Activated B cell treated with CpG ODN at 0.5 μM for 24 hours (primary cell): ENCODE measurements at regions not wholly inside any gene's neighbourhood (a gene's known extent, or its start where the extent isn't known, plus 50 kb on each side); places are given as distances from the start of the nearest gene placed in this dataset.

Experiments
- ATAC-seq: fragments of 200-7000 bp; cut with Tn5 transposase; one replicate; pipeline ENCODE4 v1.10.0; 2021; ENCODE audit warnings: low read depth, mild to moderate bottlenecking, moderate library complexity
- CTCF ChIA-PET: fragments of 350-600 bp; sonication (Branson Sonifier 250); formaldehyde crosslinking; loops from one replicate; lab custom pipeline; 2021; ENCODE audit warnings: antibody characterized with exemption; lab: Charles Lee
- POLR2A ChIA-PET: fragments of 350-600 bp; sonication (Branson Sonifier 250); formaldehyde crosslinking; loops from one replicate; lab custom pipeline; 2021; ENCODE audit warnings: antibody characterized with exemption; lab: Charles Lee
- DNase-seq: peaks from one replicate; pipeline ENCODE4 v3.0.0; 2022
- H3K27ac Mint-ChIP-seq: one replicate; pipeline ENCODE4 v1.8.0; 2020; ENCODE audit warnings: mixed read lengths
- H3K27me3 Mint-ChIP-seq: one replicate; pipeline ENCODE4 v1.8.0; 2021; ENCODE audit warnings: mixed read lengths
- H3K36me3 Mint-ChIP-seq: one replicate; pipeline ENCODE4 v1.8.0; 2021; ENCODE audit warnings: low read depth, mixed read lengths
- H3K4me1 Mint-ChIP-seq: one replicate; pipeline ENCODE4 v1.8.0; 2021; ENCODE audit warnings: mixed read lengths
- H3K4me3 Mint-ChIP-seq: one replicate; pipeline ENCODE4 v1.8.0; 2020; ENCODE audit warnings: mild to moderate bottlenecking, mixed read lengths
- H3K9me3 Mint-ChIP-seq: one replicate; pipeline ENCODE4 v1.8.0; 2020; ENCODE audit warnings: mixed read lengths
- intact Hi-C: fragments of 100-400 bp; cut with micrococcal nuclease; formaldehyde crosslinking; loops from one replicate; pipeline ENCODE4 v1.15.1; 2024
- TF ChIP-seq, protein P1 (sequence below): fragments of 200-600 bp; IDR thresholded peaks from one replicate; pipeline ENCODE4 v1.8.0; 2022; ENCODE audit warnings: antibody characterized with exemption, mild to moderate bottlenecking

DNA sequence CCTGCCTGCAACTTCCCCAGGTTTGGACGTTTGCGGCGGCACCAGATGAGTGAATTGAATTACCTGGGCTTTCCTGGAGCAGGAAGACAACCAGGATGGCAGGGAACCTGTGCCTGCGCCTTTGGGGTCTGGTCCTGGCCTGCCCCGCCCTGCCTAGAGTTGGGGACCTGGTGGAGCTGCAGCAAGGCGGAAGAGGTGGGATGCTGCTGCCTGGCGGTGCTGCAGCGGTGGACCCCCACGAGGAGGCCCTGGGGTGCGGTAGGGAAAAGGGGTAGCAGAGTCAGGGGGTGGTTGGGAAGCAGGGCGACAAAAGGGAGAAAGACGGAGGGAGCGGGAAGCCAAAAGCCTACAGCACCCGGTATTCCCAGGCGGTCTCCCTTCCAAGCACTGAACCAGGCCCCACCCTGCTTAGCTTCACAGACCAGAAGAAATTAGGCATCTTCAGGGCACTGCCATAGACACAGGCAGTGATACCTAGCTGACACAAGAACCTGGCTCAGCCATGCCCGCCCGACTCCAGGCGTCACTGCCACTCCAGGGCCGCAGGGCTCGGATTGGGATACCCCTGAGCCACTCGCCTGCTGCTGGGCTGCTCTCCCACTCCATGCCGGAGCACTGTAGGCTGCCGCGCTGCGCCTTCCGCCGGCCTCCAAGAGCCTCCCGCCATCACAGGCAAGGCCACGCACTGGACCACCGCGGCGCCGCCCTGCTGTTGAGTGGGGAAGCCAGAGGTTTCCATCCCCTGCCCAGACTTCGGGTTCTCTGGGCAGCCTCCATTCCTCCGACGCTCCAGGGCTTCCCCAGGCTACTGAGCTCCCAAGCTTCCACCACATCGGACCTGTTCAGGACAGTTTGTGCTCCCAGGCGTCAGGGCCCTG, 155.2 kb upstream of the ALG10B start:
- CTCF ChIA-PET = no interaction called here
- Mint-ChIP-seq H3K27me3 (no peaks in the 10 kb centered on the region), H3K4me1 (no peaks in the 10 kb centered on the region), H3K27ac (no peak overlapping the region), H3K36me3 (no peaks in the 10 kb centered on the region), H3K9me3 (peaks cover 10% of the 10 kb centered on the region), H3K4me3 (no peak overlapping the region)
- intact Hi-C loops = no loop called here
- POLR2A ChIA-PET = no interaction called here
- DNase-seq (no peak), ATAC-seq (no peak)
- TF ChIP-seq, protein P1, sequence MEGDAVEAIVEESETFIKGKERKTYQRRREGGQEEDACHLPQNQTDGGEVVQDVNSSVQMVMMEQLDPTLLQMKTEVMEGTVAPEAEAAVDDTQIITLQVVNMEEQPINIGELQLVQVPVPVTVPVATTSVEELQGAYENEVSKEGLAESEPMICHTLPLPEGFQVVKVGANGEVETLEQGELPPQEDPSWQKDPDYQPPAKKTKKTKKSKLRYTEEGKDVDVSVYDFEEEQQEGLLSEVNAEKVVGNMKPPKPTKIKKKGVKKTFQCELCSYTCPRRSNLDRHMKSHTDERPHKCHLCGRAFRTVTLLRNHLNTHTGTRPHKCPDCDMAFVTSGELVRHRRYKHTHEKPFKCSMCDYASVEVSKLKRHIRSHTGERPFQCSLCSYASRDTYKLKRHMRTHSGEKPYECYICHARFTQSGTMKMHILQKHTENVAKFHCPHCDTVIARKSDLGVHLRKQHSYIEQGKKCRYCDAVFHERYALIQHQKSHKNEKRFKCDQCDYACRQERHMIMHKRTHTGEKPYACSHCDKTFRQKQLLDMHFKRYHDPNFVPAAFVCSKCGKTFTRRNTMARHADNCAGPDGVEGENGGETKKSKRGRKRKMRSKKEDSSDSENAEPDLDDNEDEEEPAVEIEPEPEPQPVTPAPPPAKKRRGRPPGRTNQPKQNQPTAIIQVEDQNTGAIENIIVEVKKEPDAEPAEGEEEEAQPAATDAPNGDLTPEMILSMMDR = no peak

DNA sequence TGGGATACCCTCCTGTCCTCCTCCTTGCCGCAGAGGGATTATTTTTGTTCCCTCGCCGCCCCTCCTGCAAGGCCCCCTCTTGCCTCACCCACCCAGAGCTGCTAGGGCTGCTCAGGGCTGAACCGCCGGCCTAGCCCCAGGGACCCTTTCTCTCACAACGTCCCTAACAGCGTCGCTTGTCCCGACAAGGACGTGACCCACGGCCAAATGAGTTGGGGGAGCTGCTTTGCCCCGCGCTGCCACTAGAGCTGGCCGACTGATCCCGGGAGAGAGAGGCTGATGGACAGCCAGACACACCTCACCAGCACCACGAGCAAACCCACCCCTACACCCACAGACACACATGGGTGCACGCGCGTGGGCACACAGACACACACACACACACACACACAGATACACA, 154.6 kb upstream of the ALG10B start:
- intact Hi-C loops = no loop called here
- H3K27me3 Mint-ChIP-seq = no peaks in the 10 kb centered on the region
- ATAC-seq = no peak
- POLR2A ChIA-PET = no interaction called here
- DNase-seq = no peak
- no peak overlapping the region for H3K27ac Mint-ChIP-seq
- CTCF ChIA-PET = no interaction called here
- TF ChIP-seq, protein P1 = no peak
- H3K9me3 Mint-ChIP-seq = peaks cover 10% of the 10 kb centered on the region
- H3K4me3 Mint-ChIP-seq = no peak overlapping the region
- no peaks in the 10 kb centered on the region for H3K36me3 Mint-ChIP-seq
- H3K4me1 Mint-ChIP-seq = no peaks in the 10 kb centered on the region

DNA sequence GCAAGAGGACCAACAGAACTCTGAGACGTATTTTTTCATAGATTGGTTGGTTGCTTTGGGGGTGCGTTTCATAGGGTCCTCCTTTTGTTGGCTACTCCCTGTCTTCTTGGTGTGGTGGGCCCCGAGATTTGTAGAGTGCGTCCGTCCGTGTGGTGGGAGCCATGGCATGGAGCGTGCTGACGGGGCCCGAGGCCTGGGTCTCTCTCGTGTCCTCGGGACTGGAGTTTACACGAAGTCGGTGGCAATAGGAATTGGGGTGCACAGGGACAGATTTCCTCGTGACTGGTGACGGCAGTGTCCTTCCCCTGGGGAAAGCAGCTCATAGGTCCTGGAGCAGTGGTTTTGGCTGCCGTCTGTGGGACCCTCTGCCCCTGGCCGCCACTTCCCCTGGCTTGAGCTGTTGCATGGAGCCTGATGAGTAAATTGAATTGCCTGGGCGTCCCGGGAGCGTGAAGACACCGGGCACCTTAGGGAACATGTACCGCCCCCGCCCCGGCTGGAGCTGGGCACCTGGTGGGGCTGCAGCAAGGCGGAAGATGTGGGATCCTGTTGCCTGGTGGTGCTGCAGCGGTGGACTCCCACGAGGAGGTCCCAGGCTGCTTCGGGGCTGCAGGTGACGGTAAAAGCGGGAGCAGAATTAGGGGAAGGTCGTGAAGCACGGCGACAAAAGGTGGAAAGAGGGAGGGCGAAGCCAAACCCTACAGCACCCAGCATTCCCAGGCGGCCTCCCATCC, 153.7 kb upstream of the ALG10B start:
- no peak for DNase-seq
- peaks cover 10% of the 10 kb centered on the region for H3K9me3 Mint-ChIP-seq
- H3K27ac Mint-ChIP-seq = no peak overlapping the region
- ChIA-PET POLR2A (no interaction called here), CTCF (no interaction called here)
- intact Hi-C loops = no loop called here
- H3K4me3 Mint-ChIP-seq = no peak overlapping the region
- ATAC-seq = no peak
- TF ChIP-seq, protein P1 = no peak
- H3K4me1 Mint-ChIP-seq = no peaks in the 10 kb centered on the region
- no peaks in the 10 kb centered on the region for H3K36me3 Mint-ChIP-seq
- no peaks in the 10 kb centered on the region for H3K27me3 Mint-ChIP-seq

DNA sequence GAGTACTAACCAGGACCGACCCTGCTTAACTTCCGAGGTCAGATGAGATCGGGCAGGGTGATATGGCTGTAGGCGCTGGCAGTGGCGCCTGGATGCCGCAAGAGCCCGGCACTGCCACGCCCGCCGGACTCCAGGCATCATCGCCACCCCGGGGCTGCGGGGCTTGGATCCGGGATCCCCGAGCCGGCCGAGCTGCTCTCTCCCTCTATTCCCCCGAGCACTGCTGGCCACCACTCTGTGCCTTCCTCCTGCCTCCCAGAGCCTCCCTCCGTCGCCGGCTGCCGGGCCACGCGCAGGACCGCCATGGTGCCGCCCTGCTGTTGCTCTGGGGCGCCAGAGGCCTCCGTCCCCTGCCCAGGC, 153.2 kb upstream of the ALG10B start:
- CTCF ChIA-PET = no interaction called here
- Mint-ChIP-seq H3K36me3 (no peaks in the 10 kb centered on the region), H3K27me3 (no peaks in the 10 kb centered on the region), H3K27ac (no peak overlapping the region), H3K9me3 (peaks cover 10% of the 10 kb centered on the region), H3K4me3 (no peak overlapping the region), H3K4me1 (no peaks in the 10 kb centered on the region)
- ATAC-seq (no peak), DNase-seq (no peak)
- intact Hi-C loops = no loop called here
- POLR2A ChIA-PET = no interaction called here
- TF ChIP-seq, protein P1 = no peak

DNA sequence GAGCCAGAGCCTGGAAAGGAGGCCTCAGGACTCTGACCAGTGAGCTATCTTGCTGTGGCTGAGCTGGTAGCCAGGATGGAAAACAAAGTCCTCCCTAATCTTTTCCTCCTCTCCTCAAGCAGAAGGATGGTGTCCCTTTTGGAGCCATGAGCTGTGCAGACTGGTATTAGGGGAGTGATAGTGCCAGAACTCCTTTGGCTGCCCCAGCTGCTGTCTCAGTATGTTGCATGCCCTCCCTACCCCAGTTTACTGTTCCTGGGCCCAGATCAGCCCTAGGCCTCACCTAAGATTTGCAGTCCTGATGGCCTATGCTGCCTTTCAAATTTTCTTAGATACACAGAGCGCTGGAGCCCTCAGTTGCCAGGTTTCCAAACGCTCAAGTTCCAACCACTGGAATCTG, 150.3 kb upstream of the ALG10B start:
- ChIA-PET CTCF (interaction anchor here (1.2 kb wide), 1 partner anchor 27 kb away, joined by 3 read pairs; no protein-coding TSS in a partner anchor), POLR2A (no interaction called here)
- ATAC-seq (no peak), DNase-seq (no peak)
- Mint-ChIP-seq H3K4me1 (no peaks in the 10 kb centered on the region), H3K9me3 (peaks cover 10% of the 10 kb centered on the region), H3K27ac (no peak overlapping the region), H3K27me3 (no peaks in the 10 kb centered on the region), H3K4me3 (no peak overlapping the region), H3K36me3 (no peaks in the 10 kb centered on the region)
- intact Hi-C loops = no loop called here
- TF ChIP-seq, protein P1 = no peak
